ENCODE measurements at regions not wholly inside any gene's neighbourhood (a gene's known extent, or its start where the extent isn't known, plus 50 kb on each side); places are given as distances from the start of the nearest gene placed in this dataset.

GRCh38 chr3:67853520-67853919 lies 199.1 kb upstream of the SUCLG2 start:
- intact Hi-C loops (cut with DNase I; ENCODE audit: low total_unique reads) = no loop called here
- H3K36me3 ChIP-seq = no peaks in the 10 kb centered on the region
- no peak overlapping the region for H3K27ac ChIP-seq
- H3K27me3 ChIP-seq (replicated peaks in 1 of 7) = no peaks in the 10 kb centered on the region
- DNase-seq = no peak
- no peaks in the 10 kb centered on the region for H3K4me1 ChIP-seq
- no peak for TF ChIP-seq POLR2AphosphoS5 (IDR thresholded peaks at IDR 0.05)
- no peak for TF ChIP-seq CTCF (IDR thresholded peaks at IDR 0.05 in 8 of 11, conservative IDR thresholded peaks at IDR 0.05 in 3 of 11)
- TF ChIP-seq POLR2A (IDR thresholded peaks at IDR 0.05) = no peak
- H3K4me3 ChIP-seq = no peak overlapping the region
- H3K9me3 ChIP-seq = no peaks in the 10 kb centered on the region
- WGBS, 5 donors = 87 to 93% (median 91%) methylated on average over 2 of the region's 2 CpGs

GRCh38 chr3:67848299-67848698 lies 193.9 kb upstream of the SUCLG2 start:
- Histone ChIP-seq H3K36me3 (no peaks in the 10 kb centered on the region), H3K27me3 (replicated peaks in 1 of 7) (no peaks in the 10 kb centered on the region), H3K4me3 (no peak overlapping the region), H3K27ac (no peak overlapping the region), H3K9me3 (no peaks in the 10 kb centered on the region), H3K4me1 (no peaks in the 10 kb centered on the region)
- WGBS, 5 donors = 58 to 78% (median 72%) methylated on average over 3 of the region's 3 CpGs
- no peak for TF ChIP-seq CTCF (IDR thresholded peaks at IDR 0.05 in 8 of 11, conservative IDR thresholded peaks at IDR 0.05 in 3 of 11)
- no peak for TF ChIP-seq POLR2AphosphoS5 (IDR thresholded peaks at IDR 0.05)
- TF ChIP-seq POLR2A (IDR thresholded peaks at IDR 0.05) = no peak
- intact Hi-C loops (cut with DNase I; ENCODE audit: low total_unique reads) = no loop called here
- no peak for DNase-seq

- intact Hi-C loops (cut with DNase I; ENCODE audit: low total_unique reads) = no loop called here
- no peaks in the 10 kb centered on the region for H3K9me3 ChIP-seq
- H3K36me3 ChIP-seq = no peaks in the 10 kb centered on the region
- TF ChIP-seq CTCF (IDR thresholded peaks at IDR 0.05 in 8 of 11, conservative IDR thresholded peaks at IDR 0.05 in 3 of 11) (no peak), POLR2A (IDR thresholded peaks at IDR 0.05) (no peak), POLR2AphosphoS5 (IDR thresholded peaks at IDR 0.05) (no peak)
- H3K4me3 ChIP-seq = no peak overlapping the region
- no peak overlapping the region for H3K27ac ChIP-seq
- DNase-seq = no peak
- H3K27me3 ChIP-seq (replicated peaks in 1 of 7) = no peaks in the 10 kb centered on the region
- H3K4me1 ChIP-seq = no peaks in the 10 kb centered on the region
Observed at GRCh38 chr3:67846166-67846565, 191.8 kb upstream of the SUCLG2 start.

- Histone ChIP-seq H3K4me3 (no peak overlapping the region), H3K4me1 (no peaks in the 10 kb centered on the region), H3K27ac (no peak overlapping the region), H3K36me3 (no peaks in the 10 kb centered on the region), H3K9me3 (peaks cover 2 to 53% (median 22%) of the 10 kb centered on the region in 8 donors), H3K27me3 (replicated peaks in 1 of 7) (no peaks in the 10 kb centered on the region)
- TF ChIP-seq POLR2AphosphoS5 (IDR thresholded peaks at IDR 0.05) = no peak
- TF ChIP-seq POLR2A (IDR thresholded peaks at IDR 0.05) = no peak
- no peak for TF ChIP-seq CTCF (IDR thresholded peaks at IDR 0.05 in 8 of 11, conservative IDR thresholded peaks at IDR 0.05 in 3 of 11)
- intact Hi-C loops (cut with DNase I; ENCODE audit: low total_unique reads) = no loop called here
- 56 to 69% (median 61%) methylated on average over 1 of the region's 1 CpG for WGBS, 5 donors
- no peak for DNase-seq
Observed at GRCh38 chr3:67832817-67833216, 178.4 kb upstream of the SUCLG2 start.
